Mesenchymal stem cell (in vitro differentiated cells and primary cell): ENCODE measurements at regions not wholly inside any gene's neighbourhood (a gene's known extent, or its start where the extent isn't known, plus 50 kb on each side); places are given as distances from the start of the nearest gene placed in this dataset.

ENCODE experiments used
- DNase-seq: peaks from one replicate; pipeline ENCODE4 v3.0.0-alpha.2; 2013
- H2AFZ ChIP-seq: one replicate; pipeline ENCODE4 v1.6.1; 2013; ENCODE audit warnings: low read depth, mild to moderate bottlenecking, control low read depth, inconsistent platforms, low read length, moderate library complexity
- H2AK5ac ChIP-seq: 2 replicates; pipeline ENCODE4 v1.6.1; 2013; ENCODE audit warnings: low read length, moderate library complexity, mild to moderate bottlenecking, inconsistent platforms; ENCODE audit not compliant: severe bottlenecking
- H2BK120ac ChIP-seq: one replicate; pipeline ENCODE4 v1.6.1; 2013; ENCODE audit warnings: low read depth, mild to moderate bottlenecking, inconsistent platforms, low read length, moderate library complexity
- H2BK12ac ChIP-seq, 2 experiments: one replicate each; pipeline ENCODE4 v1.6.1; 2013; ENCODE audit warnings: inconsistent platforms in 2 of 2, low read length in 2 of 2, mild to moderate bottlenecking in 2 of 2, moderate library complexity in 2 of 2, control low read depth in 1 of 2
- H2BK15ac ChIP-seq: one replicate; pipeline ENCODE4 v1.6.1; 2013; ENCODE audit warnings: mild to moderate bottlenecking, low read depth, inconsistent platforms; ENCODE audit not compliant: poor library complexity, severe bottlenecking
- H2BK5ac ChIP-seq: 2 replicates; pipeline ENCODE4 v1.6.1; 2013; ENCODE audit warnings: low read depth, mild to moderate bottlenecking, low read length, control low read depth, inconsistent platforms; ENCODE audit not compliant: poor library complexity, severe bottlenecking
- H3K14ac ChIP-seq, 2 experiments: one replicate each; pipeline ENCODE4 v1.6.1; 2013; ENCODE audit warnings: inconsistent platforms in 2 of 2, low read length in 2 of 2, control low read depth in 1 of 2, mild to moderate bottlenecking in 1 of 2, moderate library complexity in 1 of 2
- H3K18ac ChIP-seq, 2 experiments: one replicate each; pipeline ENCODE4 v1.6.1; 2013; ENCODE audit warnings: inconsistent platforms in 2 of 2, low read length in 2 of 2, control low read depth in 1 of 2, low read depth in 1 of 2, mild to moderate bottlenecking in 1 of 2
- H3K23ac ChIP-seq, 2 experiments: one replicate each; pipeline ENCODE4 v1.6.1; 2013; ENCODE audit warnings: inconsistent platforms in 2 of 2, low read length in 2 of 2, mild to moderate bottlenecking in 2 of 2, moderate library complexity in 2 of 2, control low read depth in 1 of 2
- H3K27ac ChIP-seq: 2 replicates; pipeline ENCODE4 v1.5.1; 2013; ENCODE audit warnings: mild to moderate bottlenecking, moderate library complexity, low read length, control low read depth, inconsistent platforms; ENCODE audit not compliant: poor library complexity, severe bottlenecking
- H3K27me3 ChIP-seq, 2 experiments: 2 replicates each; pipeline versions ENCODE4 v1.6.1 to v1.7.0; 2013; ENCODE audit warnings: low read length in 2 of 2, mild to moderate bottlenecking in 2 of 2, moderate library complexity in 2 of 2, control low read depth in 1 of 2, inconsistent platforms in 1 of 2; ENCODE audit not compliant: control insufficient read depth in 1 of 2, insufficient read depth in 1 of 2
- H3K36me3 ChIP-seq, 2 experiments: 2 replicates each; pipeline versions ENCODE4 v1.6.1 to v1.7.0; 2013; ENCODE audit warnings: low read length in 2 of 2, control low read depth in 1 of 2, inconsistent platforms in 1 of 2, low read depth in 1 of 2, mild to moderate bottlenecking in 1 of 2; ENCODE audit not compliant: insufficient read depth in 2 of 2, control insufficient read depth in 1 of 2
- H3K4ac ChIP-seq, 2 experiments: one replicate each; pipeline ENCODE4 v1.6.1; 2013; ENCODE audit warnings: inconsistent platforms in 2 of 2, low read length in 2 of 2, mild to moderate bottlenecking in 2 of 2, moderate library complexity in 2 of 2, control low read depth in 1 of 2, low read depth in 1 of 2
- H3K4me1 ChIP-seq: 2 replicates; pipeline ENCODE4 v1.6.1; 2013; ENCODE audit warnings: low read depth, low read length, control low read depth; ENCODE audit not compliant: control insufficient read depth, insufficient read depth
- H3K4me2 ChIP-seq: 2 replicates; pipeline ENCODE4 v1.6.1; 2013; ENCODE audit warnings: low read length, mild to moderate bottlenecking, inconsistent platforms; ENCODE audit not compliant: poor library complexity, severe bottlenecking
- H3K4me3 ChIP-seq, 2 experiments: 2 replicates each; pipeline versions ENCODE4 v1.5.1 to v1.7.0; 2013; ENCODE audit warnings: low read length in 2 of 2, mild to moderate bottlenecking in 2 of 2, control low read depth in 1 of 2, low read depth in 1 of 2; ENCODE audit not compliant: insufficient read depth in 1 of 2
- H3K79me1 ChIP-seq: replicated peaks from 2 replicates; pipeline ENCODE4 v1.6.1; 2013; ENCODE audit warnings: mild to moderate bottlenecking, control low read depth, low read length, inconsistent platforms; ENCODE audit not compliant: poor library complexity, severe bottlenecking
- H3K9ac ChIP-seq: 2 replicates; pipeline ENCODE4 v1.7.0; 2013; ENCODE audit warnings: mild to moderate bottlenecking, low read length, moderate library complexity
- H3K9me3 ChIP-seq: 2 replicates; pipeline ENCODE4 v1.7.0; 2013; ENCODE audit warnings: mild to moderate bottlenecking, low read length; ENCODE audit not compliant: control insufficient read depth
- H4K8ac ChIP-seq: one replicate; pipeline ENCODE4 v1.6.1; 2013; ENCODE audit warnings: inconsistent platforms, mild to moderate bottlenecking, low read length, moderate library complexity
- H4K91ac ChIP-seq: one replicate; pipeline ENCODE4 v1.6.1; 2013; ENCODE audit warnings: mild to moderate bottlenecking, low read length, inconsistent platforms
- WGBS: methylation state at CpG from one replicate; pipeline ENCODE4 v1.1.7; 2013; ENCODE audit warnings: mixed read lengths; 5-methylcytosine and 5-hydroxymethylcytosine counted together

GRCh38 chr12:115569345-115570068 lies 708.0 kb downstream of the MED13L start:
- Histone ChIP-seq H3K4me2 (no peak overlapping the region), H3K4me1 (no peaks in the 10 kb centered on the region), H2BK12ac (no peak overlapping the region)

GRCh38 chr12:115558281-115558680 lies 719.2 kb downstream of the MED13L start:
- H3K27ac ChIP-seq = no peak overlapping the region
- no peak overlapping the region for H2BK15ac ChIP-seq
- WGBS = 92% methylated on average over 5 of the region's 5 CpGs
- H3K4me2 ChIP-seq = no peak overlapping the region
- no peak overlapping the region for H2AFZ ChIP-seq
- H3K79me1 ChIP-seq = no peaks in the 10 kb centered on the region
- H2BK120ac ChIP-seq = no peak overlapping the region
- H2BK12ac ChIP-seq = no peak overlapping the region
- H3K18ac ChIP-seq = no peak overlapping the region
- H3K4me3 ChIP-seq = no peak overlapping the region
- H3K9ac ChIP-seq = no peak overlapping the region
- no peak overlapping the region for H4K91ac ChIP-seq
- H3K4ac ChIP-seq = no peak overlapping the region
- H4K8ac ChIP-seq = no peak overlapping the region
- H2AK5ac ChIP-seq = no peak overlapping the region
- no peaks in the 10 kb centered on the region for H3K4me1 ChIP-seq
- peaks cover 7% of the 10 kb centered on the region for H3K9me3 ChIP-seq
- no peak overlapping the region for H3K23ac ChIP-seq
- no peaks in the 10 kb centered on the region for H3K36me3 ChIP-seq
- no peaks in the 10 kb centered on the region for H3K27me3 ChIP-seq
- H2BK5ac ChIP-seq = no peak overlapping the region
- no peak overlapping the region for H3K14ac ChIP-seq
- no peak for DNase-seq

More at GRCh38 chr12:115569345-115570068, 708.0 kb downstream of the MED13L start:
- H4K91ac ChIP-seq = no peak overlapping the region
- H3K27ac ChIP-seq = no peak overlapping the region
- H3K36me3 ChIP-seq = no peaks in the 10 kb centered on the region
- H2BK5ac ChIP-seq = no peak overlapping the region
- no peak overlapping the region for H2BK15ac ChIP-seq
- no peak overlapping the region for H3K23ac ChIP-seq
- no peak overlapping the region for H4K8ac ChIP-seq
- no peaks in the 10 kb centered on the region for H3K79me1 ChIP-seq
- H2AFZ ChIP-seq = no peak overlapping the region
- H3K14ac ChIP-seq = no peak overlapping the region
- H3K9ac ChIP-seq = no peak overlapping the region
- no peaks in the 10 kb centered on the region for H3K9me3 ChIP-seq
- 69% methylated on average over 6 of the region's 9 CpGs for WGBS
- no peak for DNase-seq
- no peak overlapping the region for H2BK120ac ChIP-seq
- H3K27me3 ChIP-seq = no peaks in the 10 kb centered on the region
- no peak overlapping the region for H3K4ac ChIP-seq
- H3K4me3 ChIP-seq = no peak overlapping the region
- H3K18ac ChIP-seq = no peak overlapping the region
- no peak overlapping the region for H2AK5ac ChIP-seq

GRCh38 chr12:115553622-115554021 lies 723.9 kb downstream of the MED13L start:
- no peak overlapping the region for H3K18ac ChIP-seq
- no peak overlapping the region for H3K27ac ChIP-seq
- no peak overlapping the region for H3K4me3 ChIP-seq
- H2BK120ac ChIP-seq = no peak overlapping the region
- no peak overlapping the region for H4K8ac ChIP-seq
- H3K14ac ChIP-seq = no peak overlapping the region
- no peak overlapping the region for H2BK5ac ChIP-seq
- H3K9me3 ChIP-seq = peaks cover 7% of the 10 kb centered on the region
- no peaks in the 10 kb centered on the region for H3K79me1 ChIP-seq
- no peak overlapping the region for H3K9ac ChIP-seq
- H4K91ac ChIP-seq = no peak overlapping the region
- H3K27me3 ChIP-seq = no peaks in the 10 kb centered on the region
- H2BK12ac ChIP-seq = no peak overlapping the region
- H2AK5ac ChIP-seq = no peak overlapping the region
- no peak overlapping the region for H2BK15ac ChIP-seq
- no peak overlapping the region for H3K4me2 ChIP-seq
- no peak overlapping the region for H2AFZ ChIP-seq
- H3K36me3 ChIP-seq = no peaks in the 10 kb centered on the region
- H3K4ac ChIP-seq = no peak overlapping the region
- H3K4me1 ChIP-seq = no peaks in the 10 kb centered on the region
- no peak overlapping the region for H3K23ac ChIP-seq
- WGBS = 93% methylated on average over 4 of the region's 4 CpGs
- no peak for DNase-seq

GRCh38 chr12:115543269-115543668 lies 734.2 kb downstream of the MED13L start:
- WGBS = no CpG with 5 or more reads among the region's 2 CpGs
- Histone ChIP-seq H2BK5ac (no peak overlapping the region), H3K27ac (no peak overlapping the region), H3K9me3 (peaks cover 13% of the 10 kb centered on the region), H2BK120ac (no peak overlapping the region), H3K79me1 (no peaks in the 10 kb centered on the region), H3K18ac (no peak overlapping the region), H2BK15ac (no peak overlapping the region), H4K91ac (no peak overlapping the region), H2AFZ (no peak overlapping the region), H3K36me3 (no peaks in the 10 kb centered on the region), H3K4me3 (no peak overlapping the region), H2AK5ac (no peak overlapping the region), H3K9ac (no peak overlapping the region), H3K4me2 (no peak overlapping the region), H4K8ac (no peak overlapping the region), H3K27me3 (no peaks in the 10 kb centered on the region), H3K23ac (no peak overlapping the region), H3K4me1 (no peaks in the 10 kb centered on the region), H3K14ac (no peak overlapping the region), H2BK12ac (no peak overlapping the region), H3K4ac (no peak overlapping the region)
- peak; percentile 18 for DNase-seq
